ENCODE measurements at regions not wholly inside any gene's neighbourhood (a gene's known extent, or its start where the extent isn't known, plus 50 kb on each side); places are given as distances from the start of the nearest gene placed in this dataset.
A peak's percentile ranks its signal among the peaks of the same experiment; 100 is the strongest.

- TF ChIP-seq CTCF (IDR thresholded peaks at IDR 0.05) (no peak), EZH2 (IDR thresholded peaks at IDR 0.05) (no peak), EZH2phosphoT487 (IDR thresholded peaks at IDR 0.05) (no peak)
- Histone ChIP-seq H3K9me3 (ENCODE audit: low read depth) (no peaks in the 10 kb centered on the region), H3F3A (ENCODE audit: low read depth) (no peaks in the 10 kb centered on the region), H3K27ac (no peak overlapping the region), H3K4me3 (no peak overlapping the region), H3K79me2 (ENCODE audit: low read depth) (no peaks in the 10 kb centered on the region), H3K4me1 (no peaks in the 10 kb centered on the region), H3K4me2 (no peak overlapping the region), H2AFZ (replicated peaks) (no peak overlapping the region), H3K9ac (no peak overlapping the region), H3K36me3 (no peaks in the 10 kb centered on the region), H4K20me1 (ENCODE audit: low read depth) (no peaks in the 10 kb centered on the region), H3K27me3 (peaks cover 48% of the 10 kb centered on the region)
- Mint-ChIP-seq H3K9me3 (no peaks in the 10 kb centered on the region), H3K27ac (no peak overlapping the region), H3K4me1 (peaks cover 11% of the 10 kb centered on the region), H3K4me3 (no peak overlapping the region), H3K36me3 (no peaks in the 10 kb centered on the region), H3K27me3 (ENCODE audit: insufficient read depth, low read depth) (peaks cover 12% of the 10 kb centered on the region)
- DNase-seq (ENCODE audit: low spot score), result no peak
Measured at GRCh38 chr2:9145109-9145751, 61.4 kb upstream of the ASAP2 start.

- Histone ChIP-seq H3K9ac (no peak overlapping the region), H2AFZ (replicated peaks) (no peak overlapping the region), H3K27me3 (peaks cover 49% of the 10 kb centered on the region), H3K4me3 (no peak overlapping the region), H3K79me2 (ENCODE audit: low read depth) (no peaks in the 10 kb centered on the region), H3K4me2 (no peak overlapping the region), H3K27ac (no peak overlapping the region), H3K4me1 (no peaks in the 10 kb centered on the region), H4K20me1 (ENCODE audit: low read depth) (no peaks in the 10 kb centered on the region), H3F3A (ENCODE audit: low read depth) (no peaks in the 10 kb centered on the region), H3K9me3 (ENCODE audit: low read depth) (no peaks in the 10 kb centered on the region), H3K36me3 (no peaks in the 10 kb centered on the region)
- H3K27me3 Mint-ChIP-seq (ENCODE audit: insufficient read depth, low read depth), result peaks cover 12% of the 10 kb centered on the region
- no peak overlapping the region for H3K4me3 Mint-ChIP-seq
- no peaks in the 10 kb centered on the region for H3K36me3 Mint-ChIP-seq
- no peak for DNase-seq (ENCODE audit: low spot score)
- no peaks in the 10 kb centered on the region for H3K9me3 Mint-ChIP-seq
- H3K4me1 Mint-ChIP-seq, result peaks cover 14% of the 10 kb centered on the region
- H3K27ac Mint-ChIP-seq, result peak overlapping the region; percentile 15
- TF ChIP-seq CTCF (IDR thresholded peaks at IDR 0.05) (no peak), EZH2 (IDR thresholded peaks at IDR 0.05) (no peak)
Measured at GRCh38 chr2:9144617-9145016, 62.0 kb upstream of the ASAP2 start.

GRCh38 chr2:9144046-9144445 is 62.6 kb upstream of the ASAP2 start:
- no peak for TF ChIP-seq EZH2 (IDR thresholded peaks at IDR 0.05)
- H3F3A ChIP-seq (ENCODE audit: low read depth), result peaks cover 5% of the 10 kb centered on the region
- peaks cover 49% of the 10 kb centered on the region for H3K27me3 ChIP-seq
- Mint-ChIP-seq H3K4me1 (peaks cover 17% of the 10 kb centered on the region), H3K27ac (peak overlapping the region; percentile 15), H3K27me3 (ENCODE audit: insufficient read depth, low read depth) (peaks cover 12% of the 10 kb centered on the region), H3K4me3 (peak overlapping the region; percentile 30), H3K36me3 (no peaks in the 10 kb centered on the region), H3K9me3 (no peaks in the 10 kb centered on the region)
- H3K9ac ChIP-seq, result no peak overlapping the region
- no peak for DNase-seq (ENCODE audit: low spot score)
- no peak overlapping the region for H3K4me2 ChIP-seq
- H3K36me3 ChIP-seq, result no peaks in the 10 kb centered on the region
- no peaks in the 10 kb centered on the region for H3K9me3 ChIP-seq (ENCODE audit: low read depth)
- no peak overlapping the region for H2AFZ ChIP-seq (replicated peaks)
- H3K4me3 ChIP-seq, result no peak overlapping the region
- no peaks in the 10 kb centered on the region for H4K20me1 ChIP-seq (ENCODE audit: low read depth)
- no peak overlapping the region for H3K27ac ChIP-seq
- H3K79me2 ChIP-seq (ENCODE audit: low read depth), result no peaks in the 10 kb centered on the region
- peaks cover 5% of the 10 kb centered on the region for H3K4me1 ChIP-seq

GRCh38 chr2:9143264-9143815 is 63.3 kb upstream of the ASAP2 start:
- Mint-ChIP-seq H3K4me3 (no peak overlapping the region), H3K27me3 (ENCODE audit: insufficient read depth, low read depth) (peaks cover 12% of the 10 kb centered on the region), H3K9me3 (no peaks in the 10 kb centered on the region), H3K27ac (no peak overlapping the region), H3K4me1 (peaks cover 24% of the 10 kb centered on the region), H3K36me3 (no peaks in the 10 kb centered on the region)
- TF ChIP-seq CTCF (IDR thresholded peaks at IDR 0.05) (no peak), EZH2phosphoT487 (IDR thresholded peaks at IDR 0.05) (no peak), EZH2 (IDR thresholded peaks at IDR 0.05) (no peak)
- Histone ChIP-seq H3K27me3 (peaks cover 49% of the 10 kb centered on the region), H3K36me3 (no peaks in the 10 kb centered on the region), H3K27ac (no peak overlapping the region), H3K79me2 (ENCODE audit: low read depth) (no peaks in the 10 kb centered on the region), H3K4me3 (peak overlapping the region; percentile 41), H2AFZ (replicated peaks) (peak overlapping the region; percentile 93), H3K9me3 (ENCODE audit: low read depth) (no peaks in the 10 kb centered on the region), H3K4me2 (peak overlapping the region; percentile 75), H3K9ac (no peak overlapping the region), H3K4me1 (peaks cover 11% of the 10 kb centered on the region), H3F3A (ENCODE audit: low read depth) (peaks cover 9% of the 10 kb centered on the region), H4K20me1 (ENCODE audit: low read depth) (no peaks in the 10 kb centered on the region)
- no peak for DNase-seq (ENCODE audit: low spot score)
